T47D (cell line): ENCODE measurements at regions not wholly inside any gene's neighbourhood (a gene's known extent, or its start where the extent isn't known, plus 50 kb on each side); places are given as distances from the start of the nearest gene placed in this dataset.

Experiments
- DNase-seq, 2 experiments: peaks; one replicate each; pipeline versions ENCODE4 v3.0.0 to v3.0.0-alpha.2; 2011 to 2012; ENCODE audit warnings: low read depth in 1 of 2, low spot score in 1 of 2
- JUND ChIP-seq: IDR thresholded peaks from 2 replicates; pipeline ENCODE4 v1.6.1; 2012; ENCODE audit warnings: low read depth
- in situ Hi-C: cut with HindIII; loops from 2 replicates; pipeline ENCODE4 v1.10.0; 2016; ENCODE audit warnings: low sequenced_read_pairs, low pct_unique_long_range_greater_than_20kb

DNA sequence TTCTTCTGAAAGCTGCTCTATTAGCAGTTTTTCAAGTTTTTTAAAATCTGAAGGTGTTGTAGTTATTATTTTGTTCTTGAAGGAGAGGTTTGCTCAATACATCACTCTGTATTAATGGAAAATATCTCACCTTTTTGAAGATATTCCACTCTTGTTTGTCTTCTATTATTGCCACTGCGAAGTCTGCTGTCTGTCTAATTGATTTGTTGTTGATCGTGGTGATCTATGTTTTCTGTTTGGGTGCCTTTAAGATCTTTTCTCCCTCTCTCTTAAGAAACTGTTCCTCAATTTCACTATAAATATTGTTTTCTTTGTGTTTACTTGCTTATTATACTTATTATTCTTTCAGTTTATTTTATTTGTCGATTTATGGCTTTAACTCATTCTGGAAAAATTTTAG, 64.9 kb upstream of the FZD8 start:
- DNase-seq: no peak
- TF ChIP-seq JUND: no peak
- in situ Hi-C loops: no loop called here

DNA sequence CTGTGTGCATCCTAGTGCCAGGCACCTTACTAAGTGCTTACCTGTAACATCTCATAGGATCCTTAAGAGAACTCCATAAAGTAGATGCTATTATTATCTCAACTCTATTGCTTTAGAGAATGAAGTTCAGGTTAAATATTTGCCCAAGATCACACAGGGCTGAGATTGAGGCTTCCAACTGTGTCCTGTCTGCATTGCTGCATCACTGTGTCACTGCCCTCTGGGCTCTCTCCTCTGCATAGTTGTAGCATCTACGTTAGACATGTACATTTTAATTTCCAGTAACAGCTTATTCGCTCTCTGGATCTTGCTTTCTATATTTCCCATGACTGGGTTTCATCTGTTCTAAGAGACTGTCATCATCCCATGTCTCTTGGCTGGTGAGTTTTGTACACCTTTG, 63.6 kb upstream of the FZD8 start:
- in situ Hi-C loops: no loop called here
- no peak for TF ChIP-seq JUND
- DNase-seq: no peak

DNA sequence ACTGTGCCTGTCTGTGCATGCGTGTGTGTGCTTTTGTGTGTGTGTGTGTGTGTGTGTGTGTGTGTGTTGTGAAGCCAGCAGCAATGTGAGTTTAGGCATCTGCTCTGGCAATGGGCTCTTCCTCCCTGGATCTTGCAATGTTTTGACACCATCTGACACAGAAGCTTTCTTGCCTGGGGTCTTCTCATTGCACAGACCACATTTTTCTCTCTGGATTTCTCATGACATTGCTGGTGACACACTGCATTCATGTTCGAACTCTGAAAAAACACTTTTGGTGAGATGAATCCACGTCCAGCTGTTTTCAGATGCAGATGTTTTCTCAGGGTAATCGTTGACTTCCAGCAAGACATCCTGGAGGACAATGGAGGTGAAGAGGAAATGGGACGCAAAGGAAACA, 63.0 kb upstream of the FZD8 start:
- no peak for TF ChIP-seq JUND
- in situ Hi-C loops: no loop called here
- no peak for DNase-seq

DNA sequence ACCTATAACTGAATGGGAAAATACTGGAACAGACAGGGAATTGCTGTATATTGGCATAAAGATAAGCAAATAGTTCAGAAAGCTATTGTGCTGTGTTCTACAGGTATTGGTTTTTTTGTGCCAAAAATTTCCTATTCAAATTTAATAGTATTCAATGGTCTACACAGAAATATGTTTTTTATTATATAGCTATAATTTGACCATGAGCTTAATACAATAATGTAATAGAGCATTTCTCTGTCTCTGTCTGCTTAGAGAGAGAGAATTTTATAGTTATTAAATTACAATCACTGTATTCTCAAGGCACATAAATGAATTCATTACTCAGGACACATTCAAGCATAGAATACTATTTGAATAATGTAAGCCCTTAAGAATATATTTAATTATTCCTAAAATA, 62.3 kb upstream of the FZD8 start:
- in situ Hi-C loops: no loop called here
- DNase-seq: no peak

DNA sequence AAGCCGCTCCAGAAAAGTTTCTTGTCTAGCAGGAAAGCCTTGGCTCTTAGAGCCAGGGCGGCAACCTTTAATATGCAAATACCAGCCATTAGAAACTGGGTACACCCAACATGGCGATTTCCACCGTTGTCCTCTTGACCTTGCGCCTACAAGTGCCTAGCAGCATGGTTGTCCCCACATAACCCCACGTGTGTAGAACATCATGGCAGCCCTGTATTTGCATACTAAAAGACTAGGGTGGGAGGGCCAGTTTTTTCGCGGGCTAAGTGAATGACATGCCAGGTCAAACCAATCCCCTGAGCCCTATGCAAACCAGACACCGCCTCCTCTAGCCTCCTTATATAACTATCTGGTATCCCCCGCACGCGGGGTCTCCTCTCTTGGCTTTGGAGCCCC, 58.4 kb upstream of the FZD8 start:
- in situ Hi-C loops: no loop called here
- TF ChIP-seq JUND: no peak
- DNase-seq: no peak

More for the DNA sequence above, 62.3 kb upstream of the FZD8 start:
- TF ChIP-seq JUND: no peak

DNA sequence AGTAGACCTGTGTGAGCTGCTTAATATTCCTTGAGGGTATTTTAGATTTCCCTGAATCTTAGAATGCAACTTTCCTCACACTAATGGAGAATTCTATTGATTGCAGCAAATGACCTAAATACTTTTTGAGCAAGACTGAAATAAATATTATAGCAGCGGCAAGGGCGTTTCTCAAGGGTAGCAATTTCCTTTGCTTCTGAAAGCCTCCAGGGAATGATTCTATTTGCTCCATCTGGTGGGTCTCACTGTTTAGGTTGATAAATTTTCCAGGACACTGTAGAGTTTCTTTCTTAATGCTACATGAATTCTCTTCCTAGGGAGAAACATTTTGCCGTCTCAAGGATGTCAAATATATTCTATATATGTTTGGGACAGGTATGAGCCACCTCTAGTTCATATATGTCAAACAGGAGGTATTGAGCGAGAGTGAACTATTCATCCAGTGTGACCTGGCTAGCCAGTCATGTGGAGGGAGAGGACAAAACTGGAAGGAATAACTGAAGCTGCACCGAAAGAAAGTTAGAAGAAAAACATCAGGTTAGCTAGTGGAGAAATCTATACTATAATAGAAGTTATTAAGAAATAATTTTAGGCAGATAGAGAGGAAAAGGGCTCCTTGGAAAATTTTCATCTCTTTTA, 57.9 kb upstream of the FZD8 start:
- in situ Hi-C loops: no loop called here
- no peak for DNase-seq
- no peak for TF ChIP-seq JUND

DNA sequence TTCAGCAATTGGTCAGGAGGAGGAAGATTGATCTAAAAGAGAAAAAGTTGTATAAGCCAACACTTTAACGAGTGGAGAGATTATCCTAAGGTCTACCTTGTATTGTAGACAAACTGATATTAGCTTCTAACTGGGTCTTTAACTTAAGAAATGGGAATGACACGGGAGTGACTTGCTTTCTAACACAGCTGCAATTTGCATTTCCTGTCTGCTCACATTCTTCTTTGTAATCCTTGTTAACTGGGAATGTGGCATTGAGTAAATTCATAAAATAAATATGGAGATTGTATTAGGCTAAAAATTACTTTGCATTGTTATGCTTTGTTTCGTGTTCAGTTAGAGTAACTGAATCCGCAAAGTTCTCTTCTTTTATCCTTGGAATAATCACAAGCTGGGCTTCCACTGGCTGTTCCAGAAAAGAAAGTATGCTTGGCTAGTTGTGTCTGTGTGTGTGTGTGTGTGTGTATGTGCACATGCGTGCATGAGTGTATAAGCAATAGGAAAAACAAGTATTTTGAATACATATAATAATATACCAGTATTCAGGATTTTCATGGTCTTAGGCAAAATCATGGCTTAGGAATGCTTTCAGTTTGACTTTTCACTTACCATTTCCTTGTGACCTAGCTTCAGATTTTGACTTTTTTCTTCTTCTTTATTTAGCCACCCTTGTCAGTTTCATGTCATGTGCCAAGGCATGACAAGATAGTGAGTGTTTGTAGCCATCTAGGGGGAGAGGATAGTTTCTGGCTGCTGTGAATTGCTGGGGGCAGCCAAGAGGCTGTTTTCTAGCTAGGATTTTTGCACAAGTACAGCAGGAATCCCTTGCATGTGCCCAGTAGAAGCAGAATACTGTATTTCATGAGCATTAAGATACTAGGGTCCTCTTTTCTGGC, 54.5 kb upstream of the FZD8 start:
- no peak for DNase-seq
- TF ChIP-seq JUND: no peak
- in situ Hi-C loops: no loop called here

DNA sequence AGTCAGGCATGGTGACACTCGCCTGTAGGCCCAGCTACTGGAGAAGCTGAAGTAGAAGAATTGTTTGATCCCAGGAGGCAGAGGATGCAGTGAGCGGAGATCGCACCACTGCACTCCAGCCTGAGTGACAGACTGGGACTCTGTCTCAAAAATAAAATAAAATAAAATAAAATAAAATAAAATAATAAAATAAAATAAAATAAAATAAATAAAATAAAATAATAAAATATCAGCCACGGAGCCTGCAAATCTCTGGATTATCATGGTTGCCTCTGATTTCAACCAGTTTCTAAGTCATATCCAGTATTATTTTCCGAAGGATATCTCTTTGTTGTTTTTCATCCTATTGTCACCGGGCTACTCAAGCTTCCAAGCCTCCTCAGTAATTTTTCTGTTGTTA, 51.7 kb upstream of the FZD8 start:
- no peak for TF ChIP-seq JUND
- no peak for DNase-seq
- in situ Hi-C loops: no loop called here
